ENCODE measurements at regions not wholly inside any gene's neighbourhood (a gene's known extent, or its start where the extent isn't known, plus 50 kb on each side); places are given as distances from the start of the nearest gene placed in this dataset.
"Not testable (repeated sequence)": the region's sequence is repeated elsewhere in the genome, so short reads cannot be mapped to it uniquely, and the experiment has no call there.

DNA sequence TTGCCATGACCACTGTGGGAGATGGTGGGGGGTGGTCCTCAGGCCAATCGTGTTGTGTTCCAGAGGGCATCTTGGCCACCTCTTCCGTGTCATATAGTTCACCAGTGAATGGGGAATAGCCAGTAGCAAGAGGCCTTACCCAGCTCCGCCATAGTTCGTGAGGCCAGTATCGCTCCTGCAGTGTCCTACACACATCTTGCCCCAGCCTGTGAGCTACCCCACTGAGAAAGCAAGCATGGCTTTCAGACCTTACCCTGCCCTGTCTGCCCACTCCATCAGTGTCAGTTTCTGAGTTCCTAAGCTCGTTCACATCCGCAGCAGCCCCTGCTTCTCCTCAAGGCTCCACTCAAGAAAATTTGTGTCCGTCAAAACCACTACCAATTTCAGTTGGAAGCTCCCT lies 586.0 kb upstream of the PABPC5 start:
- ATAC-seq: not testable (repeated sequence)

DNA sequence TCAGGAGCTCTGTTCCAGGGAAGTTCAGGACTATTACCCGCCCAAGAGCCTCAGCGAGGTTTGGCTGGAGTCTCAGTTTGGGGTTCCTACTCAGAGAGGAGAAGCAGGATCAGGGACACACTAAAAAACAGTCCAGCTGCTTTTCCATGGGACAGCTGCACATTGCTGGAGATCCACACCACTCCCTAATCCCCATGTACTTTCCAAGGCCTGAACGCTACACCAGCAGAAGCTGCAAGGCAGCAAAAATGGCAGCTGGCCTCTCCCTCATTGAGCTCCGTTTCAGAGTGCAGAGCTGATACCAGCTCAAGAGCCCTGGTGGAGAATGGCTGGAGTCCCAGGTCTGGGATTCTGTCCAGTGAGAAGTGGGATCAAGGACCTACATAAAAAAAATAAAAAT lies 551.2 kb upstream of the PABPC5 start:
- no peak for ATAC-seq

DNA sequence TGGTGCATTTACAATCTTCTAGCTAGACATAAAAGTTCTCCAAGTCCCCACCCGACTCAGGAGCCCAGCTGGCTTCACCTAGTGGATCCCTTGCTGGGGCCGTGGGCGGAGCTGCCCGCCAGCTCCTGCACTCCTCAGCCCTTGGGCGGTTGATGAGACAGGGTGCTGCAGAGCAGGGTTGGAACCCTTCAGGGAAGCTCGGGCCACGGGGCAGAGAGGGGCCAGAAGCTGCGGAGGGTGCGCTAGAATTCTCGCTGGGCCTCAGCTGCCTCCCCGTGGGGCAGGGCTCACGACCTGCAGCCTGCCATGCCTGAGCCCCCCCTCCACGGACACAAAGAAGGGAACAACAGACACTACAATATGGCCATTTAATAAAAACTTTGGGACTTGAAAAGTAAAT lies 519.8 kb upstream of the PABPC5 start:
- not testable (repeated sequence) for ATAC-seq

DNA sequence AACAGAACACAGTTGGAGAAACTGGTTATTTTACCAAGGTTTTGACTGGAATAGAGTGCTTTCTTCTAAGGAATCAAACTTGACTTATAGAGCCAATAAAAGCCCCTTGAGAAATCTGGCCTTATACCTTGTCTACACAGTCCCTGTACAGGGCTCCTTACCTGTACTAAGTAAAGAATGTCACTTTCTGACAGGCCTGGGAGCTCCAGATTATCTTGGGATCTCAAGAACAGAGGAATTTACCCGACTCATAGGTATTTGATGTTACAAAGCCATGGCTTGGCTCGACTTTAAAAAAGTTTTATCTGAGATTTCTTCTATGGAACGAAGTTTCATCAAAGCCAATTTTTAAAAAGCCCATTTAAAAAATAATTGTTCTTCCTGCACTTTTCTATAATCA lies 487.8 kb upstream of the PABPC5 start:
- ATAC-seq: not testable (repeated sequence)

DNA sequence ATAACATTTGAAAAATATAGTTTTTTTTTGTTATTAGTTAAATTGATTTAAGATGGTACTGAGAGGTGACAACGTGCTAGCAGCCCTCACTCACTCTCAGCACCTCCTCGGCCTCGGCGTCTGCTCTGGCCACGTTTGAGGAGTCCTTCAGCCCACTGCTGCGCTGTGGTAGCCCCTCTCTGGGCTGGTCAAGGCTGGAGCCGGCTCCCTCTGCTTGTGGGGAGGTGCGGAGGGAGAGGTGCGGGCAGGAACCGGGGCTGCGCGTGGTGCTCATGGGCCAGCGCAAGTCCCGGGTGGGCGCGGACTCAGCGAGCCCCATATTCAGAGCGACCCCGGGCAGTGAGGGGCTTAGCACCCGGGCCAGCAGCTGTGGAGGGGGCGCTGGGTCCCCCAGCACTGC lies 439.4 kb upstream of the PABPC5 start:
- ATAC-seq: not testable (repeated sequence)

DNA sequence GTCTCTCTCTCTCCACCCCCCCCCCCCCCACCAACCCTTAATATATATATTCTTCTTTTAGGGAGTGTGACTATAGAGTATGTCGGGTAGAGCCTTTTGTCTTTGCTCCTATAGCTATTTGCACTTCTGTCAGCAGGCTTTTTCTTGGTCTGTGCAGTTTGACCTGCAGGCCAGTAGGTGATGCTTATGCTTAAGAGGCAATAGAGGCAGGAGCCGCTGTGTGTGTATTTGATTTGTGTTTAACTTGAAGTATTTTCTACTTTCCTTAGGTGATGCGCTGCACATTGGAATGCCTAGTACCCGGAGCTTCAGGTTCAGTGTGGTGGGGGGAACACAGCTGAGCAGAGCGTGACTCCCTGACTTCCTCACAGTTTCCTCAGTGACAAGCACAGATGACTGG lies 416.5 kb upstream of the PABPC5 start:
- not testable (repeated sequence) for ATAC-seq

DNA sequence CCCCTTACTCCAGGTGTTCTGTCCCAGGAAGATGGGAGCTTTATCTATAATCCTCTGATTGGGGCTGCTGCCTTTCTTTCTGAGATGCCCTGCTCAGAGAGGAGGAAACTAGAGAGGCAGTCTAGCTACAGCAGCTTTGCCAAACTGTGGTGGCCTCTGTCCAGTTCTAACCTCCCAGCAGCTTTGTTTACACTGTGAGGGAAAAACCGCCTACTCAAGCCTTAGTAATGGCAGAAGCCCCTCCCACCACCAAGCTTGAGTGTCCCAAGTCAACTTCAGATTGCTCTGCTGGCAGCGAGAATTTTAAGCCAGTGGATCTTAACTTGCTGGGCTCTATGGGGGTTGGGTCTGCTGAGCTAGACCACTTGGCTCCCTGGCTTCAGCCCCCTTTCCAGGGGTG lies 394.9 kb upstream of the PABPC5 start:
- ATAC-seq: no peak

DNA sequence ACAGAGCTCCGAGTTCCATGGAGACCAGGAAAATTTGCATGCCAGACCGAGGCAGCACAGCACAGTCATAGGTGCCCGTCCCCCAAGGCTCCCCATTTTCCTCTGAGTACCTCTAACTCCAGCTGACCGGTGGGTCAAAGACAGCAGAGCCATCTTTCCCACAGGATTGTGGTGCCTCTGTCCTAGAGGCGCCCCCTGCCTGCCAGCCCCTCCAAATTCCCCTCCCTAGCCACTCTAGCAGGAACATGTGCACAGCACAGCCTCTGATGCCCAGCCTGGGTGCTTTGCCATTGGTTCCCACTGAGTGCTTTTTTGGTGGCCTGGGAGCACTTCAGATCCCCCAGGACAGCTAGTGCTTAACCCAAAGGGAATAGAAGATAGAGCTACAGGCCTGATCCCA lies 368.5 kb upstream of the PABPC5 start:
- ATAC-seq: no peak

DNA sequence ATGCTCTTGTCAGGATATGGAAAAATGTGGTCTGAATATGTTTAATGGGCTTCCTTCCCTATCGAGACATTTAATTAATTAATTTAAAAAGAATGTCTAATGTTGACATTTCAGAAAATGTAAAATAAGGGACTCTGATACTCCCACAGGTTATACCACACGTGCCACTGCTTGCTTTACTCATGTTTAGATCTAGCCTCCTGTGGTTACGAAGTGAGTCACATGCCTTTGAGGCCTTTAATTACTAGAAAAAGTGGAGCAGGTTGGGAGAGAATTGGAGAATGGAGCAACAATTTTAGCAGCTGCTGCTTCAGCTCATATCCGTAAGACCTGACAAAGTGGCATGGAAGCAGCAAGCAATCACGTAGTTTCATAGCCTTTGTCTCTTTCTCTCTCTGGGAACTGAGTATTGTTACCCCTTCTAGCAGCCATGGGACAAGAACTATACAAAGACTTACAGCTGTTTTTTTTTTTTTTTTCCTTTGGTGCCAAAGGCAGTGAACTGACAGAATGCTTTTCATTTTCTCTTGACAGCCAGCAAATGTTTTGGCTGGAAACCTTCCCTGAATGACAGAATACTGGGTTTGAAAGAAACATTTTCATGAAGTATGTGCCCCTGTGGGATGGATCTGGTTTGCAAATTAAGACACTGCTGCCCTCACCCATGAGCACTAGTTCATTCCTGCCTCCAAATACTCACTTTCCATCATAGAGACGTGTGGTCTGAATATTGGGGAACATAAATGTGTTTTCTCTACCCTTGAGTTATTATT lies 355.1 kb upstream of the PABPC5 start:
- peak; percentile 44 for ATAC-seq

DNA sequence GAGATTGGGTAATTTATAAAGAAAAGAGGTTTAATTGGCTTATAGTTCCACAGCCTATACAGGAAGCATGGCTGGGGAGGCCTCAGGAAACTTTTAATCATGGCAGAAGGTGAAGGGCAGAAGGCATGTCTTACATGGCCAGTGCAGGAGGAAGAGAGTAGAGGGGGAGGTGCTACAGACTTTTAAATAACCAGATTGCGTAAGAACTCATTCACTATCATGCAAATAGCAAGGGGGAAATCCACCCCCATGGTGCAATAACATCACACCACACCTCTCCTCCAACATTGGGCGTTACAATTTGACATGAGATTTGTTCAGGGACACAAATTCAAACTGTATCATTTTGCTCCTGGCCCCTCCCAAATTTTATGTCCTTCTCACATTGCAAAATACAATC lies 353.8 kb upstream of the PABPC5 start:
- no peak for ATAC-seq

DNA sequence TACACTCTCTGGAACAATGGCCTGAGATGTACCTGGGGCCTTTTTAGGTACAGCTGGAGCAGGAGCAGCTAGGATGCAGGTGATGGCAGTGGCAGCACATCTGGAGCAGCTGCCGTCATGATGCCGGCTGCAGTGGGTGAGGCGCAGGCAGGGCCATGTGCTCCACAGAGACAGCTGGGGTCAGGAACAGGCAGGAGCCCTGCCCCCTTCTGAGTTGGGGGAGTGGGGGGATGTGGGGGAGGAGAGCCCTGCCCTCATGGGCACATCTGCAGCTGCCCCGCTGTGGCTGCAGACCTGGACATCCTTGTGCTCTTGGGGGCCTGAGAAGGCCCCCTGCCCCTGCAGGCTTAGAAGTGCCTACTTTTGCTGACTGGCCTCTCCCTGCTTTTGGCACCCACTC lies 352.8 kb upstream of the PABPC5 start:
- ATAC-seq: no peak

DNA sequence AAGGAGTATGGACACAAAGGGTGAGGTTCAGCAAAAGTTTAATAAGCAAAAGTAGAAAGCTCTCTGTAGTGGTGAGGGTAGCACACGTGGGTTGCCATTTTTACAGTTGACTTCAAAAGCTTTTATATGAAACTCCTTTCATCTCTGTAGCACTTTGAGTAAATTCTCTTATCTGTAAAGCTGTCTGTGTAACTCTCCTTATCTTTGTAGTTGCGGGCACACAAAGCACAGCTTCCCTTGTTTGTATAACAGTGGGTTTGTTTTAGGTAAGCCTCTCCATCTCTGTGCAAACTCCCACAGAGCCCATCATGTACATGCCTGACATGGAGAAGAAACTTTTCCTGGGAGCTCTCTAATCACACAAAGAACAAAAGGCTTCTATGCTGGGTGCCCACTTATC lies 325.9 kb upstream of the PABPC5 start:
- ATAC-seq: no peak

DNA sequence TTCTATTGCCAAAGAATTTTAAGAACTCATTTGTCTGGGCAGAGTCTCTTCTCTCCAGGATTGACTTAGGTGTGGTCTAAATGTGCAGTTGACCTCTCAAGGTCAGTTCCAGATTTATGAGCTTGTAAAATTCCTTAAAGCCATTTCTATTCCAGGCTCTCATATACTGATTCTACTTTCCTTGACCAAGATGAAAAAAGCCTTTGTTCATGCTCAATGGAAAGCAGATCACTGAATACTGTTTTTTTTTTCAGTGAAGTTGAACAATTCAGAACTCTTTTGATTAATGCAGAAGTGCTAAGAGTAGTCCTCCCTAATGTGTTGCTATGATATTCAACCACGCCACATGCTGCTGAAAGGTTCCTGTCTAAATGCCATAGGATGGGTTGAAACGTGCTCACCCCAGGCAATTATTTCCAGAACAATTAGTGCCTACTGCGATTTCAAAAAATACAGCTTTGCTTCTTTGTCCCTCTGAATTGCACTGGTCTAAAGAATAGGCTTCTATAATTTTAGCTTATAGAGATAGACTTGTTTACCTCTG lies 312.4 kb upstream of the PABPC5 start:
- ATAC-seq: no peak

DNA sequence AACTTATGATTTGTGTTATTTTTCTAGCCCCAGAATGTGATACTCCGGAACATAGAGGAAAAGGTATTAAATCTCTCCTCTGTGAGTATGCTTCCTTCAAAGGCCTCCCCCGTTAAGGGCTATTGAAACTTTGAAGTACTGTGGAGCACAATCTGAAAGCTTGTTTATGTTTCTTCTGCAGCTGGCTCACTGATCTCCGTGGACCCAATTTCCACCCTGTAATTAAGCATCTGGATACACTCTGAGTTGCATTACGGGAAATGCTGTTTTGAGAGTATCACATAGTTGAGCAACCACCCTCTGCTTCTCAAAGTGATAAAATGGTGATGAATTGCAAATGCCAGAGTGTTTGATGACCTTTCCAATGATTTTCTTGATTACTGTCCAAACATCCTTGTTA lies 296.8 kb upstream of the PABPC5 start:
- ATAC-seq: no peak
